Left ventricle myocardium inferior (tissue), 1 donor: ENCODE measurements at regions not wholly inside any gene's neighbourhood (a gene's known extent, or its start where the extent isn't known, plus 50 kb on each side); places are given as distances from the start of the nearest gene placed in this dataset.

Experiments used
- DNase-seq: peaks from one replicate; pipeline ENCODE4 v3.0.0-alpha.2; 2020
- H3K27ac ChIP-seq: fragments of 200-600 bp; replicated peaks from 2 replicates; pipeline ENCODE4 v1.8.0; 2021
- H3K27me3 ChIP-seq: fragments of 200-600 bp; 2 replicates; pipeline ENCODE4 v1.8.0; 2021; ENCODE audit warnings: low read depth
- H3K36me3 ChIP-seq: fragments of 200-600 bp; 2 replicates; pipeline ENCODE4 v1.8.0; 2021
- H3K4me1 ChIP-seq: fragments of 200-600 bp; 2 replicates; pipeline ENCODE4 v1.8.0; 2021
- H3K4me3 ChIP-seq: fragments of 200-600 bp; 2 replicates; pipeline ENCODE4 v1.8.0; 2021; ENCODE audit warnings: mild to moderate bottlenecking, moderate library complexity
- H3K9me3 ChIP-seq: fragments of 200-600 bp; replicated peaks from 2 replicates; pipeline ENCODE4 v1.8.0; 2021
- intact Hi-C: fragments of 100-400 bp; cut with micrococcal nuclease; formaldehyde crosslinking; loops from one replicate; pipeline ENCODE4 v1.11.0; 2022
- TF ChIP-seq, protein P1 (sequence below): fragments of 200-600 bp; IDR thresholded peaks from 2 replicates; pipeline ENCODE4 v1.8.0; 2021; ENCODE audit warnings: antibody characterized with exemption, mild to moderate bottlenecking, borderline replicate concordance
- donor health status: DM: no; HTN: yes; CAD: no; lungs with severe emphysema.

GRCh38 chr17:68179926-68180285, 67.9 kb upstream of the AMZ2 start:
- no peak for DNase-seq
- no peak overlapping the region for H3K27ac ChIP-seq
- TF ChIP-seq, protein P1, sequence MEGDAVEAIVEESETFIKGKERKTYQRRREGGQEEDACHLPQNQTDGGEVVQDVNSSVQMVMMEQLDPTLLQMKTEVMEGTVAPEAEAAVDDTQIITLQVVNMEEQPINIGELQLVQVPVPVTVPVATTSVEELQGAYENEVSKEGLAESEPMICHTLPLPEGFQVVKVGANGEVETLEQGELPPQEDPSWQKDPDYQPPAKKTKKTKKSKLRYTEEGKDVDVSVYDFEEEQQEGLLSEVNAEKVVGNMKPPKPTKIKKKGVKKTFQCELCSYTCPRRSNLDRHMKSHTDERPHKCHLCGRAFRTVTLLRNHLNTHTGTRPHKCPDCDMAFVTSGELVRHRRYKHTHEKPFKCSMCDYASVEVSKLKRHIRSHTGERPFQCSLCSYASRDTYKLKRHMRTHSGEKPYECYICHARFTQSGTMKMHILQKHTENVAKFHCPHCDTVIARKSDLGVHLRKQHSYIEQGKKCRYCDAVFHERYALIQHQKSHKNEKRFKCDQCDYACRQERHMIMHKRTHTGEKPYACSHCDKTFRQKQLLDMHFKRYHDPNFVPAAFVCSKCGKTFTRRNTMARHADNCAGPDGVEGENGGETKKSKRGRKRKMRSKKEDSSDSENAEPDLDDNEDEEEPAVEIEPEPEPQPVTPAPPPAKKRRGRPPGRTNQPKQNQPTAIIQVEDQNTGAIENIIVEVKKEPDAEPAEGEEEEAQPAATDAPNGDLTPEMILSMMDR, result no peak
- H3K36me3 ChIP-seq, result peaks cover 4% of the 10 kb centered on the region
- no peaks in the 10 kb centered on the region for H3K27me3 ChIP-seq
- no peaks in the 10 kb centered on the region for H3K4me1 ChIP-seq
- H3K9me3 ChIP-seq, result no peaks in the 10 kb centered on the region
- intact Hi-C loops, result no loop called here
- H3K4me3 ChIP-seq, result no peak overlapping the region

GRCh38 chr17:68182011-68182306, 65.9 kb upstream of the AMZ2 start:
- no peak for DNase-seq
- no peaks in the 10 kb centered on the region for H3K36me3 ChIP-seq
- H3K4me3 ChIP-seq, result no peak overlapping the region

GRCh38 chr17:68182940-68183551, 64.8 kb upstream of the AMZ2 start:
- H3K9me3 ChIP-seq, result no peaks in the 10 kb centered on the region
- no peak overlapping the region for H3K4me3 ChIP-seq
- DNase-seq, result no peak
- no peaks in the 10 kb centered on the region for H3K36me3 ChIP-seq
- TF ChIP-seq, protein P1, result no peak
- intact Hi-C loops, result no loop called here
- H3K27me3 ChIP-seq, result no peaks in the 10 kb centered on the region
- H3K4me1 ChIP-seq, result no peaks in the 10 kb centered on the region
- no peak overlapping the region for H3K27ac ChIP-seq

More at GRCh38 chr17:68182011-68182306, 65.9 kb upstream of the AMZ2 start:
- no peaks in the 10 kb centered on the region for H3K4me1 ChIP-seq
- intact Hi-C loops, result no loop called here
- TF ChIP-seq, protein P1, result no peak
- no peaks in the 10 kb centered on the region for H3K9me3 ChIP-seq
- H3K27ac ChIP-seq, result no peak overlapping the region
- H3K27me3 ChIP-seq, result no peaks in the 10 kb centered on the region

DNA sequence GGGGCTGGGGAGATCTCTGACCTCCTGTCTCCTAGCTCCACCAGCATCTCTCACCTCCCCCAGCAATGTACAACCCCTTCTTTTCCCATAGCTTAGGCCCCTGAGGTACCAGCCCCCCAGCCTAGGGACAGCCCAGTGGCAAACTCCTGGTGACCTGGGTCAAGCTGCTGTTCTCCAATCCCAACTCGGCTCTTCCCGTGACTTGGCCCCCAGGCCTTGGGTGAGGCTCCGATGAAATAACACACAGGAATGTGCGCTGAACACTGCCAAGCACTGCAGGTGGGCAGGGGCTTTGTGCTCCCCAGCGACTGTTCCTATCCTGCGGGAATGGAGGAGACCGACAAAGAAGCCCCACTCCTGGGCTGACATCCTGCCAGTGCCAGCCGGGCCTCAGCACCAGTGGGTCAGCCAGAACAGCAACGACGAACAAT, 63.7 kb upstream of the AMZ2 start:
- H3K4me1 ChIP-seq, result no peaks in the 10 kb centered on the region
- DNase-seq, result no peak
- H3K9me3 ChIP-seq, result no peaks in the 10 kb centered on the region
- intact Hi-C loops, result no loop called here
- TF ChIP-seq, protein P1, result no peak
- no peaks in the 10 kb centered on the region for H3K36me3 ChIP-seq
- no peaks in the 10 kb centered on the region for H3K27me3 ChIP-seq
- H3K27ac ChIP-seq, result no peak overlapping the region
- H3K4me3 ChIP-seq, result no peak overlapping the region

- Histone ChIP-seq H3K27me3 (no peaks in the 10 kb centered on the region), H3K4me1 (no peaks in the 10 kb centered on the region), H3K4me3 (no peak overlapping the region), H3K9me3 (no peaks in the 10 kb centered on the region), H3K36me3 (no peaks in the 10 kb centered on the region), H3K27ac (no peak overlapping the region)
- TF ChIP-seq, protein P1, result no peak
- intact Hi-C loops, result no loop called here
- no peak for DNase-seq
Measured at GRCh38 chr17:68184816-68185436, 62.9 kb upstream of the AMZ2 start.
